OCI-LY7 (cell line): ENCODE measurements at regions not wholly inside any gene's neighbourhood (a gene's known extent, or its start where the extent isn't known, plus 50 kb on each side); places are given as distances from the start of the nearest gene placed in this dataset.

ENCODE experiments used
- BruUV-seq: library from RNA; stranded (reverse); fragments of 400-500 nt; replicated peaks from 2 replicates; lab custom pipeline; 2021; lab: Mats Ljungman, UMichigan
- CTCF ChIA-PET: fragments of 300-600 bp; sonication (Branson Sonifier 250); formaldehyde crosslinking; loops from one replicate; lab custom pipeline; 2022; ENCODE audit warnings: antibody characterized with exemption; ENCODE audit not compliant: unreplicated experiment; lab: Charles Lee
- POLR2A ChIA-PET: fragments of 300-600 bp; sonication (Branson Sonifier 250); formaldehyde crosslinking; loops from one replicate; lab custom pipeline; 2022; ENCODE audit warnings: antibody characterized with exemption; lab: Charles Lee
- DNase-seq: peaks from one replicate; pipeline ENCODE4 v3.0.0-alpha.2; 2015; ENCODE audit warnings: low spot score
- H2AFZ ChIP-seq: fragments of 200-600 bp; sonication (generic), shearing (Covaris generic); 2 replicates; pipeline ENCODE4 v1.6.1; 2014; ENCODE audit warnings: mild to moderate bottlenecking, antibody characterized with exemption, low read length, moderate library complexity
- H3K27ac ChIP-seq: fragments of 200-600 bp; sonication (generic); 2 replicates; pipeline ENCODE4 v1.5.1; 2014; ENCODE audit warnings: mixed run types, low read depth, mild to moderate bottlenecking, moderate library complexity, low read length, inconsistent platforms; ENCODE audit not compliant: poor library complexity, severe bottlenecking
- H3K36me3 ChIP-seq: fragments of 200-600 bp; sonication (generic); 2 replicates; pipeline ENCODE4 v1.6.1; 2014; ENCODE audit warnings: mild to moderate bottlenecking, antibody characterized with exemption, low read length, moderate library complexity, mixed read lengths; ENCODE audit not compliant: insufficient read depth
- H3K4me1 ChIP-seq: fragments of 200-600 bp; sonication (generic); 2 replicates; pipeline ENCODE4 v1.5.1; 2014; ENCODE audit warnings: mild to moderate bottlenecking, low read length; ENCODE audit not compliant: insufficient read depth, poor library complexity, severe bottlenecking
- H3K4me2 ChIP-seq: fragments of 200-600 bp; sonication (generic); 2 replicates; pipeline ENCODE4 v1.6.1; 2014; ENCODE audit warnings: mild to moderate bottlenecking, low read length
- H3K4me3 ChIP-seq: fragments of 200-600 bp; sonication (generic); 2 replicates; pipeline ENCODE4 v1.5.1; 2014; ENCODE audit warnings: mild to moderate bottlenecking, low read depth, low read length; ENCODE audit not compliant: poor library complexity, severe bottlenecking
- H3K79me2 ChIP-seq: fragments of 200-600 bp; sonication (generic); 2 replicates; pipeline ENCODE4 v1.6.1; 2016; ENCODE audit warnings: low read depth, mild to moderate bottlenecking, low read length, moderate library complexity, mixed read lengths; ENCODE audit not compliant: insufficient read depth
- H3K9me2 ChIP-seq: fragments of 200-600 bp; sonication (generic); 2 replicates; pipeline ENCODE4 v1.6.1; 2016; ENCODE audit warnings: mild to moderate bottlenecking, low read length, mixed read lengths; ENCODE audit not compliant: insufficient read depth
- H3K9me3 ChIP-seq: fragments of 200-600 bp; sonication (generic); 2 replicates; pipeline ENCODE4 v1.6.1; 2014; ENCODE audit warnings: mild to moderate bottlenecking, mixed run types, low read length, mixed read lengths
- H4K20me1 ChIP-seq: fragments of 200-600 bp; sonication (generic); 2 replicates; pipeline ENCODE4 v1.6.1; 2014; ENCODE audit warnings: mild to moderate bottlenecking, antibody characterized with exemption, low read length, moderate library complexity, mixed read lengths; ENCODE audit not compliant: insufficient read depth
- EZH2phosphoT487 ChIP-seq: fragments of 200-600 bp; sonication (generic); IDR thresholded peaks from 2 replicates; pipeline ENCODE4 v1.6.1; 2018; ENCODE audit warnings: low read depth, borderline replicate concordance, mild to moderate bottlenecking, mixed run types, antibody characterized with exemption, low read length, moderate library complexity, mixed read lengths
- intact Hi-C: fragments of 100-400 bp; cut with micrococcal nuclease; formaldehyde crosslinking; loops from one replicate; pipeline ENCODE4 v1.10.0; 2022; ENCODE audit not compliant: unreplicated experiment
- TF ChIP-seq, protein P1 (sequence below): fragments of 200-600 bp; sonication (generic); conservative IDR thresholded peaks from 2 replicates; pipeline ENCODE4 v1.5.1; 2014; ENCODE audit warnings: mild to moderate bottlenecking, antibody characterized with exemption, low read length, moderate library complexity, mixed read lengths

DNA sequence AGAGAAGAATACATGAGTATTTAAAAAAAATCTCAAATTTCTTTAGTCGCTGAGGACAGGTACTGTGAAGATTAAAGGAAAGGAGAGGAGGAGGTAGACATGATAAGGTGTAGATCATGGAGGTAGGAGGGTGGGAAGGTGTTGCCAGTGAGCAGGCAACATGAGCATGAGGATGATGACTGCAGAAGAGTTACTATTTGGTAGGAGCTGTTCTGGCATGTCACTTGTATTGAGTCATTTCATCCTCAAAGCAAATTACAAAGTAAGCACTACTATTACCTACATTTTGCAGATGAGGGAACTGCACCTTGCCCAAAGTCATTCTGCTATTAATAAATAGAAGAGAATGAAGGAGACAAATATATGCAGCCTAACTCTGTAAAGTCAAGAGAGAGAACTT lies 435.8 kb upstream of the KLF12 start:
- Histone ChIP-seq H3K4me3 (no peak overlapping the region), H4K20me1 (no peaks in the 10 kb centered on the region), H3K27ac (no peak overlapping the region), H3K9me3 (no peaks in the 10 kb centered on the region), H3K9me2 (no peaks in the 10 kb centered on the region), H3K4me2 (no peak overlapping the region), H3K79me2 (no peaks in the 10 kb centered on the region), H2AFZ (no peak overlapping the region), H3K36me3 (no peaks in the 10 kb centered on the region), H3K4me1 (no peaks in the 10 kb centered on the region)
- intact Hi-C loops = no loop called here
- BruUV-seq = no TSS peak
- TF ChIP-seq, protein P1, sequence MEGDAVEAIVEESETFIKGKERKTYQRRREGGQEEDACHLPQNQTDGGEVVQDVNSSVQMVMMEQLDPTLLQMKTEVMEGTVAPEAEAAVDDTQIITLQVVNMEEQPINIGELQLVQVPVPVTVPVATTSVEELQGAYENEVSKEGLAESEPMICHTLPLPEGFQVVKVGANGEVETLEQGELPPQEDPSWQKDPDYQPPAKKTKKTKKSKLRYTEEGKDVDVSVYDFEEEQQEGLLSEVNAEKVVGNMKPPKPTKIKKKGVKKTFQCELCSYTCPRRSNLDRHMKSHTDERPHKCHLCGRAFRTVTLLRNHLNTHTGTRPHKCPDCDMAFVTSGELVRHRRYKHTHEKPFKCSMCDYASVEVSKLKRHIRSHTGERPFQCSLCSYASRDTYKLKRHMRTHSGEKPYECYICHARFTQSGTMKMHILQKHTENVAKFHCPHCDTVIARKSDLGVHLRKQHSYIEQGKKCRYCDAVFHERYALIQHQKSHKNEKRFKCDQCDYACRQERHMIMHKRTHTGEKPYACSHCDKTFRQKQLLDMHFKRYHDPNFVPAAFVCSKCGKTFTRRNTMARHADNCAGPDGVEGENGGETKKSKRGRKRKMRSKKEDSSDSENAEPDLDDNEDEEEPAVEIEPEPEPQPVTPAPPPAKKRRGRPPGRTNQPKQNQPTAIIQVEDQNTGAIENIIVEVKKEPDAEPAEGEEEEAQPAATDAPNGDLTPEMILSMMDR = no peak
- no peak for TF ChIP-seq EZH2phosphoT487
- CTCF ChIA-PET = no interaction called here
- DNase-seq = no peak
- POLR2A ChIA-PET = no interaction called here

DNA sequence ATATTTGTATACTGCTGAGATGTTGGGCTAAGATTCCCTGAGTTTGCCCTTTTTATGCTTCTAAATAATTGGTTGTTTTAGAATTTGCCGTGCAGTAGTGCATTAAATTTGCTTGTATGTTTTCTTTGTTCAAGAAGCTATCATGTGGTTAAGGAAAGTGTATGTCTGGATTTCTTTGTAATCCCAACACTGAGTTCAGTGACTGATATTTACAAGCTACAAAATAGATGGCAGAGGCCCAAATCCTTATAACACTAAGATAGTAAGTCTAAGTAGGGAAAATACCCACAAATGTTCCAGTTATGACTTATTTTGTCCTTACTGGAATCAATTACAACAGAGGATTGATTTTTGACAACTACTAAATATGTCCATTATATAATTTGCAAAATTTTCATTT lies 435.0 kb upstream of the KLF12 start:
- H3K9me2 ChIP-seq = no peaks in the 10 kb centered on the region
- H3K79me2 ChIP-seq = no peaks in the 10 kb centered on the region
- no peaks in the 10 kb centered on the region for H4K20me1 ChIP-seq
- CTCF ChIA-PET = no interaction called here
- H3K4me3 ChIP-seq = no peak overlapping the region
- DNase-seq = no peak
- no peak overlapping the region for H3K4me2 ChIP-seq
- TF ChIP-seq, protein P1 = no peak
- TF ChIP-seq EZH2phosphoT487 = no peak
- no peaks in the 10 kb centered on the region for H3K9me3 ChIP-seq
- H3K4me1 ChIP-seq = no peaks in the 10 kb centered on the region
- no peak overlapping the region for H2AFZ ChIP-seq
- intact Hi-C loops = no loop called here
- BruUV-seq = no TSS peak
- H3K36me3 ChIP-seq = no peaks in the 10 kb centered on the region
- POLR2A ChIA-PET = no interaction called here
- no peak overlapping the region for H3K27ac ChIP-seq

DNA sequence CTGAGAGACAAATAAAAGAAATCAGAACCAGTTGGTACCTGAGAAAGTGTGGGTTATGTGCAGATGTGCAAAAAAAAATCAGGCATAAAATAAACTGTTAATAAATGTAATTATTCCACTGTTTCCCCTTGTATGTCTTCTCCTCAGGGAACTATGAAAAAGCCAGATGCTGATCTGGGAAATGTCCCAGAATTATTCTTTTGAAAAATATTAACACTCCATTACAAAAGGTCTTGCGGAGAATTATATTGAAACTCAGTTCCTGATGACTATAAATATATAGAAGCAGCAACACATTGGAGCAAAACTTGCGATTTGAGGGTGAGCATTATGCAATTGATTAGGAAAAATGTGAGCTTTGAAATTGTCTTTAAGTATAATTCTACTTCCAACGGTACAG lies 433.3 kb upstream of the KLF12 start:
- no peak overlapping the region for H2AFZ ChIP-seq
- no TSS peak for BruUV-seq
- H3K4me1 ChIP-seq = no peaks in the 10 kb centered on the region
- H3K4me3 ChIP-seq = no peak overlapping the region
- H3K36me3 ChIP-seq = no peaks in the 10 kb centered on the region
- H3K9me2 ChIP-seq = no peaks in the 10 kb centered on the region
- intact Hi-C loops = no loop called here
- TF ChIP-seq, protein P1 = no peak
- no peak for TF ChIP-seq EZH2phosphoT487
- CTCF ChIA-PET = no interaction called here
- no peak for DNase-seq
- POLR2A ChIA-PET = no interaction called here
- H3K27ac ChIP-seq = no peak overlapping the region
- no peaks in the 10 kb centered on the region for H4K20me1 ChIP-seq
- no peaks in the 10 kb centered on the region for H3K79me2 ChIP-seq
- H3K9me3 ChIP-seq = no peaks in the 10 kb centered on the region
- H3K4me2 ChIP-seq = no peak overlapping the region
